ENCODE measurements at regions not wholly inside any gene's neighbourhood (a gene's known extent, or its start where the extent isn't known, plus 50 kb on each side); places are given as distances from the start of the nearest gene placed in this dataset.

DNA sequence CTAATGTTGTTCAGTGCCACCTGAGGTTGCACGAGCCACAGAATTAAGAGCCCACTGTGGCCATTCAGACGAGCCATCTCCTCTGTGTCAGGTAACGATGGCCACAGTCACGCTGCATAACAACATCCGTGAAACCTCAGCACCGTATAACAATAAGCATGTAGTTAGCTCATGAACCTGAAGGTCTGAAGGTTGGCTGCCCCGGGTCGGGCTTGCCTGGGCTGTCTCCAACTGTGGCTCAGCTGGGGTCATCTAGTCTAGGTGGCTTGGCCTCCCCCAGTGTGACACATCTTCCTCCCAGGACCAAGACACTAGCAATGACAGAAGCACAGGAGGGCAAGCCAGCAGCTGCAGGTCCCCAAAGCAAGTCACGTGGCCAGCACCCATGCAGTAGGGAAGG, 258.0 kb downstream of the GLI2 start:
- DNase-seq (ENCODE audit: low read depth in 1 of 2, low spot score in 1 of 2): no peak
- no peaks in the 10 kb centered on the region for H3K4me1 ChIP-seq (ENCODE audit: low read depth)
- H3K36me3 ChIP-seq: peaks cover 5% of the 10 kb centered on the region
- H3K4me3 ChIP-seq: no peak overlapping the region
- no peak overlapping the region for H3K27ac ChIP-seq
- H3K9me3 ChIP-seq (ENCODE audit: low read depth): no peaks in the 10 kb centered on the region
- H3K27me3 ChIP-seq: no peaks in the 10 kb centered on the region
- TF ChIP-seq CTCF (IDR thresholded peaks at IDR 0.05; ENCODE audit: low read depth, low read length): no peak

- Histone ChIP-seq H3K4me1 (ENCODE audit: low read depth) (no peaks in the 10 kb centered on the region), H3K4me3 (no peak overlapping the region), H3K36me3 (peaks cover 5% of the 10 kb centered on the region), H3K27ac (no peak overlapping the region), H3K27me3 (no peaks in the 10 kb centered on the region), H3K9me3 (ENCODE audit: low read depth) (no peaks in the 10 kb centered on the region)
- TF ChIP-seq CTCF (IDR thresholded peaks at IDR 0.05; ENCODE audit: low read depth, low read length): no peak
- DNase-seq (ENCODE audit: low read depth in 1 of 2, low spot score in 1 of 2): no peak
Measured at GRCh38 chr2:120994301-120994995, 258.8 kb downstream of the GLI2 start.

- Histone ChIP-seq H3K27ac (no peak overlapping the region), H3K27me3 (no peaks in the 10 kb centered on the region), H3K9me3 (ENCODE audit: low read depth) (no peaks in the 10 kb centered on the region), H3K4me3 (no peak overlapping the region), H3K36me3 (peaks cover 5% of the 10 kb centered on the region), H3K4me1 (ENCODE audit: low read depth) (no peaks in the 10 kb centered on the region)
- no peak for TF ChIP-seq CTCF (IDR thresholded peaks at IDR 0.05; ENCODE audit: low read depth, low read length)
- no peak for DNase-seq (ENCODE audit: low read depth in 1 of 2, low spot score in 1 of 2)
Measured at GRCh38 chr2:120995152-120995551, 259.5 kb downstream of the GLI2 start.

GRCh38 chr2:120995656-120996190, 260.1 kb downstream of the GLI2 start:
- no peaks in the 10 kb centered on the region for H3K4me1 ChIP-seq (ENCODE audit: low read depth)
- H3K36me3 ChIP-seq: peaks cover 5% of the 10 kb centered on the region
- H3K9me3 ChIP-seq (ENCODE audit: low read depth): no peaks in the 10 kb centered on the region
- H3K4me3 ChIP-seq: no peak overlapping the region
- no peak for DNase-seq (ENCODE audit: low read depth in 1 of 2, low spot score in 1 of 2)
- no peak for TF ChIP-seq CTCF (IDR thresholded peaks at IDR 0.05; ENCODE audit: low read depth, low read length)
- no peak overlapping the region for H3K27ac ChIP-seq
- H3K27me3 ChIP-seq: no peaks in the 10 kb centered on the region

GRCh38 chr2:120999377-121000097, 263.9 kb downstream of the GLI2 start:
- Histone ChIP-seq H3K27ac (no peak overlapping the region), H3K9me3 (ENCODE audit: low read depth) (no peaks in the 10 kb centered on the region), H3K4me3 (no peak overlapping the region), H3K36me3 (no peaks in the 10 kb centered on the region), H3K27me3 (no peaks in the 10 kb centered on the region), H3K4me1 (ENCODE audit: low read depth) (no peaks in the 10 kb centered on the region)
- no peak for TF ChIP-seq CTCF (IDR thresholded peaks at IDR 0.05; ENCODE audit: low read depth, low read length)
- no peak for DNase-seq (ENCODE audit: low read depth in 1 of 2, low spot score in 1 of 2)

Measured in cardiac muscle cell (in vitro differentiated cells and primary cell).